ENCODE measurements at regions not wholly inside any gene's neighbourhood (a gene's known extent, or its start where the extent isn't known, plus 50 kb on each side); places are given as distances from the start of the nearest gene placed in this dataset.

DNA sequence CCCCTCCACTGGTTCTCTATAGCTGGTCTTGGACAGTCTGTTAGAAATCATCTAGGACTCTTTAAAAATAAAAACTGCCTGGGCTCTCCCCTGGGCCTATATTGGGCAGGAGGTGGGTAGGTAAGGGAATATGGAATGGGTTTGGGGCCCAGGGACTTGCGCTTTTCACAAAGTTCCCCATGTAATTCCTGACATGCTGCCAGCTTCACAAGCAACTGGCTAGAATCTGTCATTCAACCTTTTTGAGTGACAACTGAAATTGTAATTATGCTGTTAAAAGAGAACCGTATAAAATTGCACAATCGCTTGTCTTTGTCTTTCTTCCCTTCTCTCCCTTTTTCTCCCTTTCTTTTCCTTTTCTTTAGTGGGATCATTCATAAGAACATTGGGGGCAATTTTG lies 603.1 kb downstream of the EBF1 start:
- H3K4me3 Mint-ChIP-seq = no peak overlapping the region

More for the DNA sequence above, 603.1 kb downstream of the EBF1 start:
- DNase-seq (ENCODE audit: low spot score) (no peak), ATAC-seq (no peak)
- Mint-ChIP-seq H3K36me3 (no peaks in the 10 kb centered on the region), H3K9me3 (peaks cover 6% of the 10 kb centered on the region; the same call in 1 of the 2 replicates), H3K27me3 (ENCODE audit: low read depth) (no peaks in the 10 kb centered on the region; the same call in 1 of the 2 replicates), H3K27ac (no peak overlapping the region), H3K4me1 (peaks cover 9% of the 10 kb centered on the region)
- ChIA-PET POLR2A (no interaction called here), CTCF (no interaction called here)
- TF ChIP-seq NR3C1 (CRISPR knock-in tag; conservative IDR thresholded peaks at IDR 0.05; ENCODE audit: low read depth) (no peak), CREM (CRISPR knock-in tag; IDR thresholded peaks at IDR 0.05) (no peak), OVOL2 (CRISPR knock-in tag; IDR thresholded peaks at IDR 0.05; ENCODE audit: borderline replicate concordance) (no peak), ELF4 (CRISPR knock-in tag; IDR thresholded peaks at IDR 0.05; ENCODE audit: low read depth) (no peak), FOXK1 (CRISPR knock-in tag; IDR thresholded peaks at IDR 0.05) (no peak), MYBL2 (CRISPR knock-in tag; IDR thresholded peaks at IDR 0.05) (no peak), ZNF671 (CRISPR knock-in tag; IDR thresholded peaks at IDR 0.05) (no peak), NR1H2 (CRISPR knock-in tag; IDR thresholded peaks at IDR 0.05) (no peak)
- TF ChIP-seq, protein P1, sequence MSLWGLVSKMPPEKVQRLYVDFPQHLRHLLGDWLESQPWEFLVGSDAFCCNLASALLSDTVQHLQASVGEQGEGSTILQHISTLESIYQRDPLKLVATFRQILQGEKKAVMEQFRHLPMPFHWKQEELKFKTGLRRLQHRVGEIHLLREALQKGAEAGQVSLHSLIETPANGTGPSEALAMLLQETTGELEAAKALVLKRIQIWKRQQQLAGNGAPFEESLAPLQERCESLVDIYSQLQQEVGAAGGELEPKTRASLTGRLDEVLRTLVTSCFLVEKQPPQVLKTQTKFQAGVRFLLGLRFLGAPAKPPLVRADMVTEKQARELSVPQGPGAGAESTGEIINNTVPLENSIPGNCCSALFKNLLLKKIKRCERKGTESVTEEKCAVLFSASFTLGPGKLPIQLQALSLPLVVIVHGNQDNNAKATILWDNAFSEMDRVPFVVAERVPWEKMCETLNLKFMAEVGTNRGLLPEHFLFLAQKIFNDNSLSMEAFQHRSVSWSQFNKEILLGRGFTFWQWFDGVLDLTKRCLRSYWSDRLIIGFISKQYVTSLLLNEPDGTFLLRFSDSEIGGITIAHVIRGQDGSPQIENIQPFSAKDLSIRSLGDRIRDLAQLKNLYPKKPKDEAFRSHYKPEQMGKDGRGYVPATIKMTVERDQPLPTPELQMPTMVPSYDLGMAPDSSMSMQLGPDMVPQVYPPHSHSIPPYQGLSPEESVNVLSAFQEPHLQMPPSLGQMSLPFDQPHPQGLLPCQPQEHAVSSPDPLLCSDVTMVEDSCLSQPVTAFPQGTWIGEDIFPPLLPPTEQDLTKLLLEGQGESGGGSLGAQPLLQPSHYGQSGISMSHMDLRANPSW (CRISPR knock-in tag; conservative IDR thresholded peaks at IDR 0.05; ENCODE audit: low read depth) = no peak
- TF ChIP-seq, protein P2, sequence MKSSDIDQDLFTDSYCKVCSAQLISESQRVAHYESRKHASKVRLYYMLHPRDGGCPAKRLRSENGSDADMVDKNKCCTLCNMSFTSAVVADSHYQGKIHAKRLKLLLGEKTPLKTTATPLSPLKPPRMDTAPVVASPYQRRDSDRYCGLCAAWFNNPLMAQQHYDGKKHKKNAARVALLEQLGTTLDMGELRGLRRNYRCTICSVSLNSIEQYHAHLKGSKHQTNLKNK (CRISPR knock-in tag; IDR thresholded peaks at IDR 0.05) = no peak
- TF ChIP-seq, protein P3, sequence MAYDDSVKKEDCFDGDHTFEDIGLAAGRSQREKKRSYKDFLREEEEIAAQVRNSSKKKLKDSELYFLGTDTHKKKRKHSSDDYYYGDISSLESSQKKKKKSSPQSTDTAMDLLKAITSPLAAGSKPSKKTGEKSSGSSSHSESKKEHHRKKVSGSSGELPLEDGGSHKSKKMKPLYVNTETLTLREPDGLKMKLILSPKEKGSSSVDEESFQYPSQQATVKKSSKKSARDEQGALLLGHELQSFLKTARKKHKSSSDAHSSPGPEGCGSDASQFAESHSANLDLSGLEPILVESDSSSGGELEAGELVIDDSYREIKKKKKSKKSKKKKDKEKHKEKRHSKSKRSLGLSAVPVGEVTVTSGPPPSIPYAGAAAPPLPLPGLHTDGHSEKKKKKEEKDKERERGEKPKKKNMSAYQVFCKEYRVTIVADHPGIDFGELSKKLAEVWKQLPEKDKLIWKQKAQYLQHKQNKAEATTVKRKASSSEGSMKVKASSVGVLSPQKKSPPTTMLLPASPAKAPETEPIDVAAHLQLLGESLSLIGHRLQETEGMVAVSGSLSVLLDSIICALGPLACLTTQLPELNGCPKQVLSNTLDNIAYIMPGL (CRISPR knock-in tag; IDR thresholded peaks at IDR 0.05) = no peak
- TF ChIP-seq, protein P4, sequence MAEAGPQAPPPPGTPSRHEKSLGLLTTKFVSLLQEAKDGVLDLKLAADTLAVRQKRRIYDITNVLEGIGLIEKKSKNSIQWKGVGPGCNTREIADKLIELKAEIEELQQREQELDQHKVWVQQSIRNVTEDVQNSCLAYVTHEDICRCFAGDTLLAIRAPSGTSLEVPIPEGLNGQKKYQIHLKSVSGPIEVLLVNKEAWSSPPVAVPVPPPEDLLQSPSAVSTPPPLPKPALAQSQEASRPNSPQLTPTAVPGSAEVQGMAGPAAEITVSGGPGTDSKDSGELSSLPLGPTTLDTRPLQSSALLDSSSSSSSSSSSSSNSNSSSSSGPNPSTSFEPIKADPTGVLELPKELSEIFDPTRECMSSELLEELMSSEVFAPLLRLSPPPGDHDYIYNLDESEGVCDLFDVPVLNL (CRISPR knock-in tag; IDR thresholded peaks at IDR 0.05; ENCODE audit: borderline replicate concordance, low read depth) = no peak
- TF ChIP-seq, protein P5, sequence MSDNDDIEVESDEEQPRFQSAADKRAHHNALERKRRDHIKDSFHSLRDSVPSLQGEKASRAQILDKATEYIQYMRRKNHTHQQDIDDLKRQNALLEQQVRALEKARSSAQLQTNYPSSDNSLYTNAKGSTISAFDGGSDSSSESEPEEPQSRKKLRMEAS (CRISPR knock-in tag; IDR thresholded peaks at IDR 0.05) = no peak
- TF ChIP-seq, protein P6, sequence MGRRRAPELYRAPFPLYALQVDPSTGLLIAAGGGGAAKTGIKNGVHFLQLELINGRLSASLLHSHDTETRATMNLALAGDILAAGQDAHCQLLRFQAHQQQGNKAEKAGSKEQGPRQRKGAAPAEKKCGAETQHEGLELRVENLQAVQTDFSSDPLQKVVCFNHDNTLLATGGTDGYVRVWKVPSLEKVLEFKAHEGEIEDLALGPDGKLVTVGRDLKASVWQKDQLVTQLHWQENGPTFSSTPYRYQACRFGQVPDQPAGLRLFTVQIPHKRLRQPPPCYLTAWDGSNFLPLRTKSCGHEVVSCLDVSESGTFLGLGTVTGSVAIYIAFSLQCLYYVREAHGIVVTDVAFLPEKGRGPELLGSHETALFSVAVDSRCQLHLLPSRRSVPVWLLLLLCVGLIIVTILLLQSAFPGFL (CRISPR knock-in tag; IDR thresholded peaks at IDR 0.05; ENCODE audit: borderline replicate concordance) = no peak
- TF ChIP-seq, protein P7, sequence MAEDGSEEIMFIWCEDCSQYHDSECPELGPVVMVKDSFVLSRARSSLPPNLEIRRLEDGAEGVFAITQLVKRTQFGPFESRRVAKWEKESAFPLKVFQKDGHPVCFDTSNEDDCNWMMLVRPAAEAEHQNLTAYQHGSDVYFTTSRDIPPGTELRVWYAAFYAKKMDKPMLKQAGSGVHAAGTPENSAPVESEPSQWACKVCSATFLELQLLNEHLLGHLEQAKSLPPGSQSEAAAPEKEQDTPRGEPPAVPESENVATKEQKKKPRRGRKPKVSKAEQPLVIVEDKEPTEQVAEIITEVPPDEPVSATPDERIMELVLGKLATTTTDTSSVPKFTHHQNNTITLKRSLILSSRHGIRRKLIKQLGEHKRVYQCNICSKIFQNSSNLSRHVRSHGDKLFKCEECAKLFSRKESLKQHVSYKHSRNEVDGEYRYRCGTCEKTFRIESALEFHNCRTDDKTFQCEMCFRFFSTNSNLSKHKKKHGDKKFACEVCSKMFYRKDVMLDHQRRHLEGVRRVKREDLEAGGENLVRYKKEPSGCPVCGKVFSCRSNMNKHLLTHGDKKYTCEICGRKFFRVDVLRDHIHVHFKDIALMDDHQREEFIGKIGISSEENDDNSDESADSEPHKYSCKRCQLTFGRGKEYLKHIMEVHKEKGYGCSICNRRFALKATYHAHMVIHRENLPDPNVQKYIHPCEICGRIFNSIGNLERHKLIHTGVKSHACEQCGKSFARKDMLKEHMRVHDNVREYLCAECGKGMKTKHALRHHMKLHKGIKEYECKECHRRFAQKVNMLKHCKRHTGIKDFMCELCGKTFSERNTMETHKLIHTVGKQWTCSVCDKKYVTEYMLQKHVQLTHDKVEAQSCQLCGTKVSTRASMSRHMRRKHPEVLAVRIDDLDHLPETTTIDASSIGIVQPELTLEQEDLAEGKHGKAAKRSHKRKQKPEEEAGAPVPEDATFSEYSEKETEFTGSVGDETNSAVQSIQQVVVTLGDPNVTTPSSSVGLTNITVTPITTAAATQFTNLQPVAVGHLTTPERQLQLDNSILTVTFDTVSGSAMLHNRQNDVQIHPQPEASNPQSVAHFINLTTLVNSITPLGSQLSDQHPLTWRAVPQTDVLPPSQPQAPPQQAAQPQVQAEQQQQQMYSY (CRISPR knock-in tag; IDR thresholded peaks at IDR 0.05) = no peak

Data from WTC11 (cell line).